MCF 10A (cell line): ENCODE measurements at regions not wholly inside any gene's neighbourhood (a gene's known extent, or its start where the extent isn't known, plus 50 kb on each side); places are given as distances from the start of the nearest gene placed in this dataset.

Source experiments
- BruUV-seq: library from RNA; stranded (reverse); fragments of 400-500 nt; replicated peaks from 2 replicates; lab custom pipeline; 2021; lab: Mats Ljungman, UMichigan
- CTCF ChIA-PET: fragments of 300-600 bp; sonication (Branson Sonifier 250); formaldehyde crosslinking; extraction: SDS; loops from one replicate; lab custom pipeline; 2021; ENCODE audit warnings: antibody characterized with exemption, inconsistent platforms; lab: Yijun Ruan, JAX
- POLR2A ChIA-PET: fragments of 300-600, 350-650 bp; sonication (Branson Sonifier 250); formaldehyde crosslinking; extraction: SDS; loops from one replicate; lab custom pipeline; 2020; ENCODE audit warnings: antibody characterized with exemption, inconsistent platforms; lab: Yijun Ruan, JAX
- DNase-seq: peaks from one replicate; pipeline ENCODE4 v3.0.0-alpha.2; 2018; ENCODE audit not compliant: unreplicated experiment
- H3K27ac Mint-ChIP-seq: one replicate; pipeline ENCODE4 v1.8.0; 2022; ENCODE audit warnings: mild to moderate bottlenecking, low read depth, mixed read lengths; ENCODE audit not compliant: unreplicated experiment
- H3K27me3 Mint-ChIP-seq: one replicate; pipeline ENCODE4 v1.8.0; 2022; ENCODE audit warnings: mixed read lengths; ENCODE audit not compliant: insufficient read depth, unreplicated experiment
- H3K36me3 Mint-ChIP-seq: one replicate; pipeline ENCODE4 v1.8.0; 2022; ENCODE audit warnings: mild to moderate bottlenecking, moderate library complexity, mixed read lengths; ENCODE audit not compliant: insufficient read depth, unreplicated experiment
- H3K4me1 Mint-ChIP-seq: one replicate; pipeline ENCODE4 v1.8.0; 2022; ENCODE audit warnings: mixed read lengths; ENCODE audit not compliant: insufficient read depth, unreplicated experiment
- H3K4me3 Mint-ChIP-seq: one replicate; pipeline ENCODE4 v1.8.0; 2022; ENCODE audit warnings: mild to moderate bottlenecking, moderate library complexity, mixed read lengths; ENCODE audit not compliant: unreplicated experiment
- H3K9me3 Mint-ChIP-seq: one replicate; pipeline ENCODE4 v1.8.0; 2022; ENCODE audit warnings: mixed read lengths; ENCODE audit not compliant: unreplicated experiment
- CTCF ChIP-seq: fragments of 200-600 bp; IDR thresholded peaks from one replicate; pipeline ENCODE4 v1.8.0; 2022; ENCODE audit warnings: antibody characterized with exemption, mild to moderate bottlenecking; ENCODE audit not compliant: unreplicated experiment
- intact Hi-C: fragments of 100-400 bp; cut with micrococcal nuclease; formaldehyde crosslinking; loops from 2 replicates; pipeline ENCODE4 v1.14.1; 2022

GRCh38 chr12:90203556-90203955 is 494.9 kb upstream of the ATP2B1 start:
- H3K9me3 Mint-ChIP-seq, result peaks cover 12% of the 10 kb centered on the region
- no peak overlapping the region for H3K4me3 Mint-ChIP-seq
- no peaks in the 10 kb centered on the region for H3K36me3 Mint-ChIP-seq
- no peak for DNase-seq
- no TSS peak for BruUV-seq
- no peak for TF ChIP-seq CTCF
- H3K27me3 Mint-ChIP-seq, result no peaks in the 10 kb centered on the region
- H3K4me1 Mint-ChIP-seq, result no peaks in the 10 kb centered on the region
- no peak overlapping the region for H3K27ac Mint-ChIP-seq
- ChIA-PET CTCF (interaction anchor here (0.5 to 0.9 kb wide), 2 partner anchors 12 to 15 kb away, joined by 3 to 4 read pairs; no protein-coding TSS in a partner anchor), POLR2A (no interaction called here)
- intact Hi-C loops, result no loop called here

DNA sequence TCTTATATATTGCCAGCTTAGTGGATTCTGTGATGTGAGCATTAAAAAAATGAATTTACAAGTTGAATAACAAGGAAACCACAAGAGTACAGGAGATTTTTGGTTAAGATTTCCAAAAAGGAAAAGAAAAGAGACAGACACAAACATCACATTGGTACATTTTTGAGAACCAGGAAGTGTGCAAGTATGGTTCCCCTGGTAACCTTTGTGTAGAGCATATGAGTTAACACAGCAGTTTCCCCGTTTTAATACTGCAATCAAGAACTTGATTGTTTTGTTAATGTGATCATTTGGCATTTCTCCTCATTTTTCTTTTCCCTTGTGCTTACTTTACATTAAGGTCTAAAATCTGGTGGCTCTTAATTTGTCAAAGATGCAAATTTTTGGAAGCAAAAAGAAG is 490.4 kb upstream of the ATP2B1 start:
- Mint-ChIP-seq H3K36me3 (no peaks in the 10 kb centered on the region), H3K4me1 (no peaks in the 10 kb centered on the region), H3K9me3 (no peaks in the 10 kb centered on the region), H3K4me3 (no peak overlapping the region), H3K27ac (no peak overlapping the region), H3K27me3 (no peaks in the 10 kb centered on the region)
- CTCF ChIA-PET, result no interaction called here
- no peak for DNase-seq
- POLR2A ChIA-PET, result no interaction called here
- BruUV-seq, result no TSS peak
- intact Hi-C loops, result no loop called here
- TF ChIP-seq CTCF, result no peak

GRCh38 chr12:90193500-90193899 is 484.9 kb upstream of the ATP2B1 start:
- CTCF ChIA-PET, result interaction anchor here (0.5 kb wide), 1 partner anchor 16 kb away, joined by 3 read pairs; no protein-coding TSS in a partner anchor
- Mint-ChIP-seq H3K27ac (no peak overlapping the region), H3K4me1 (no peaks in the 10 kb centered on the region), H3K9me3 (no peaks in the 10 kb centered on the region), H3K36me3 (no peaks in the 10 kb centered on the region), H3K4me3 (no peak overlapping the region), H3K27me3 (no peaks in the 10 kb centered on the region)
- no peak for TF ChIP-seq CTCF
- intact Hi-C loops, result no loop called here
- no peak for DNase-seq
- no TSS peak for BruUV-seq
- POLR2A ChIA-PET, result no interaction called here

- POLR2A ChIA-PET, result no interaction called here
- no peak for TF ChIP-seq CTCF
- no peaks in the 10 kb centered on the region for H3K27me3 Mint-ChIP-seq
- no peaks in the 10 kb centered on the region for H3K36me3 Mint-ChIP-seq
- intact Hi-C loops, result no loop called here
- no peak overlapping the region for H3K4me3 Mint-ChIP-seq
- CTCF ChIA-PET, result interaction anchor here (1.1 kb wide), 1 partner anchor 23 kb away, joined by 4 read pairs; no protein-coding TSS in a partner anchor
- no peaks in the 10 kb centered on the region for H3K4me1 Mint-ChIP-seq
- BruUV-seq, result no TSS peak
- no peak for DNase-seq
- no peak overlapping the region for H3K27ac Mint-ChIP-seq
- H3K9me3 Mint-ChIP-seq, result no peaks in the 10 kb centered on the region
These were observed 480.2 kb upstream of the ATP2B1 start for GRCh38 chr12:90188857-90189256.
